ENCODE measurements at regions not wholly inside any gene's neighbourhood (a gene's known extent, or its start where the extent isn't known, plus 50 kb on each side); places are given as distances from the start of the nearest gene placed in this dataset.
"Not testable (repeated sequence)": the region's sequence is repeated elsewhere in the genome, so short reads cannot be mapped to it uniquely, and the experiment has no call there.

DNA sequence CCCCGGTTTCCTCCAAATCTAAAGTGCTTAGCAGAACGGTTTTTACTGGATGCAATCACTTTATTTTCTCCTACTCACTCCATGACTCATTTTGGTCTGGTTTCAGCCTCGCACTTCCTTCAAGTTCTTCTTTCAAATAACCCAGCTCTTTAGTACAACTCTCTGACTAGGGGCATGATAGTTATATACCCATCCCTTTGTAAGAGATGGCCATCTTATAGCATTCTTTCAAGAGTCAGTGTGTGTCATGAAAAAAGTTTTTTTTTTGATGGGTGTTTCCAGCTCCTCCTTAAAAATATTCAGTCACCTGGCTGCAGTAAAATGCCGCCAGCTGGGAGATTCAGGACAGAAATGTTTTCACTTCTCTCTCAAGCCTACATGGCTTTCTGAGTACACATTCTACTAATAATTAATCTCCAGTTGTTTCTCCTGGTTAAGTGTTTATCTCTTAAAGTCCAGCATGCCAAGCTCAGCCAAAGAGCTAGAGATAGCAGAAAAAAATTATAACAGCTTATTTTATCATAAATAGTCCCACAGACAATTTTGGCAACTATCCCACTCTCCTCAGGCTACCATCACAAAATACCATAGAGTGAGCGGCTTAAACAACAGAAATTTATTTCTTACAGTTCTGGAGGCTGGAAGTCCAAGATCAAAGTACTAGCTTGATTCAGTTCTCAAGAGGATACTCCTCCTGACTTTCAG lies 139.3 kb downstream of the GASK1B start:
- POLR2A ChIA-PET (ENCODE audit: low non-redundant PET), result no interaction called here
- TF ChIP-seq, protein P1, sequence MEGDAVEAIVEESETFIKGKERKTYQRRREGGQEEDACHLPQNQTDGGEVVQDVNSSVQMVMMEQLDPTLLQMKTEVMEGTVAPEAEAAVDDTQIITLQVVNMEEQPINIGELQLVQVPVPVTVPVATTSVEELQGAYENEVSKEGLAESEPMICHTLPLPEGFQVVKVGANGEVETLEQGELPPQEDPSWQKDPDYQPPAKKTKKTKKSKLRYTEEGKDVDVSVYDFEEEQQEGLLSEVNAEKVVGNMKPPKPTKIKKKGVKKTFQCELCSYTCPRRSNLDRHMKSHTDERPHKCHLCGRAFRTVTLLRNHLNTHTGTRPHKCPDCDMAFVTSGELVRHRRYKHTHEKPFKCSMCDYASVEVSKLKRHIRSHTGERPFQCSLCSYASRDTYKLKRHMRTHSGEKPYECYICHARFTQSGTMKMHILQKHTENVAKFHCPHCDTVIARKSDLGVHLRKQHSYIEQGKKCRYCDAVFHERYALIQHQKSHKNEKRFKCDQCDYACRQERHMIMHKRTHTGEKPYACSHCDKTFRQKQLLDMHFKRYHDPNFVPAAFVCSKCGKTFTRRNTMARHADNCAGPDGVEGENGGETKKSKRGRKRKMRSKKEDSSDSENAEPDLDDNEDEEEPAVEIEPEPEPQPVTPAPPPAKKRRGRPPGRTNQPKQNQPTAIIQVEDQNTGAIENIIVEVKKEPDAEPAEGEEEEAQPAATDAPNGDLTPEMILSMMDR (conservative IDR thresholded peaks at IDR 0.05; ENCODE audit: low read depth), result no peak
- DNase-seq (ENCODE audit: low spot score), result no peak
- CTCF ChIA-PET, result interaction anchor here (0.6 to 1.2 kb wide), 2 partner anchors 25 to 297 kb away, joined by 3 read pairs; no protein-coding TSS in a partner anchor
- H3K27ac ChIP-seq, result no peak overlapping the region

DNA sequence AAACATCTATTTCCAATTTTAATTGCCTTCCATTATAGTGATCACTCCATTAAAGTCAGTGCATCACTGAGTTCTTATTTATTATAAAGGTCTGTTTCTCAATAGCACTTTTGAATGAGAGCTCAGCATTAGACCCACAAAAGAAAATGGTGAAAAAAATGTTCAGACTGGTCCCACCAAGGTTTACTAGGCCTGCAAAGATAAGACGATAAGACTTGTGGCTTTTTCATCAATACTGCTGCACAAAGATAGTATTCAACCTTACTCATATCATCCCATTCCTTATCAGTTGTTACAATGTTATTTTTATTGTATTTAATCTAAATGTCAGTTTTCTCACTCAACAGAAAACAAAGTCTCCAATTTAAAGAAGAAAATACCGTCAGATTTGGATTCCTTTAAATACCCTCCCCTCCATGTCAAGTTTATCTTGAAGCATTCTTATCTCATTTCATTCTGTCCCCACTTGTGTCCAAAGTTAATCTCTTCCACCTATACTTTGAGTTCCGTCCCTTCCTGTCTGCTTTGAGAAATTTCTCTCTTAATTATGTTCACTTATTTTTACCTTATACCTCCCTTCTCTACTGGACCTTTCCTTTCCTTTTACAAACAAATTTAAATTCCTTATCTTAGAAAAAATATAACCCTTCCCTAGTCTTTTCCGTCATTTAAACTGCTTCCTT lies 140.0 kb downstream of the GASK1B start:
- CTCF ChIA-PET, result interaction anchor here (0.6 to 1.2 kb wide), 3 partner anchors 26 to 1222 kb away, joined by 3 to 4 read pairs (median 3); no protein-coding TSS in a partner anchor
- TF ChIP-seq, protein P1 (conservative IDR thresholded peaks at IDR 0.05; ENCODE audit: low read depth), result no peak
- DNase-seq (ENCODE audit: low spot score), result no peak
- H3K27ac ChIP-seq, result no peak overlapping the region
- POLR2A ChIA-PET (ENCODE audit: low non-redundant PET), result no interaction called here

DNA sequence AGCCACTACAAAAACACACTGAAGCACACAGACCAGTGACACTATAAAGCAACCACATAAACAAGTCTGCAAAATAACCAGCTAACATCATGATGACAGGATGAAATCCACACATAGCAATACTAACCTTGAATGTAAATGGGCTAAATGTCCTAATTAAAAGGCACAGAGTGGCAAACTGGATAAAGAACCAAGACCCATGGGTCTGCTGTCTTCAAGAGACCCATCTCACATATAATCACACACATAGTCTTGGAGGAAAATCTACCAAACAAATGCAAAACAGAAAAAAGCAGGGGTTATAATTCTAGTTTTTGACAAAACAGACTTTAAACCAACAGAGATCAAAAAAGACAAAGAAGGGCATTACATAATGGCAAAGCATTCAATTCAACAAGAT lies 144.4 kb downstream of the GASK1B start:
- CTCF ChIA-PET; DNase-seq (ENCODE audit: low spot score): not testable (repeated sequence)

DNA sequence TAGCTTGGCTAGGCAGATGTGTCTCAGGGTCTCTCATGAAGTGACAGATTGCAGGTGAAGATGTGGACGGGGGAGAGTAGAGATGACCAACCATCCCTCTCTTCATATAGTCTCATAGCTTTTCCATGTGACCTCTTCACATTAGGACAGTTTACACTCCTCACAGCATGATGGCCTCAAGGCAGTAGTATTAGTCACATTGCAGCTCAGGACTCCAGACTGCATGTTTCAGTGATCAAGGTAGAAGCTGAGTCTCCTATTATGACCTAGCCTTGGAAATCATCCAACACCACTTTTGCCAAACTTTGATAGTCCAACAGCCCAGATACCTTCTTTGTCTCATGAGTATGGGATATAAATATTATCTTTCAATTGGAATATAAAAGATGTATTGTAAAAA lies 147.7 kb downstream of the GASK1B start:
- ChIA-PET CTCF (no interaction called here), POLR2A (ENCODE audit: low non-redundant PET) (no interaction called here)
- TF ChIP-seq, protein P1 (conservative IDR thresholded peaks at IDR 0.05; ENCODE audit: low read depth), result no peak
- DNase-seq (ENCODE audit: low spot score), result peak; percentile 50
- H3K27ac ChIP-seq, result no peak overlapping the region

More for the DNA sequence above, 144.4 kb downstream of the GASK1B start:
- POLR2A ChIA-PET (ENCODE audit: low non-redundant PET); H3K27ac ChIP-seq: not testable (repeated sequence)

DNA sequence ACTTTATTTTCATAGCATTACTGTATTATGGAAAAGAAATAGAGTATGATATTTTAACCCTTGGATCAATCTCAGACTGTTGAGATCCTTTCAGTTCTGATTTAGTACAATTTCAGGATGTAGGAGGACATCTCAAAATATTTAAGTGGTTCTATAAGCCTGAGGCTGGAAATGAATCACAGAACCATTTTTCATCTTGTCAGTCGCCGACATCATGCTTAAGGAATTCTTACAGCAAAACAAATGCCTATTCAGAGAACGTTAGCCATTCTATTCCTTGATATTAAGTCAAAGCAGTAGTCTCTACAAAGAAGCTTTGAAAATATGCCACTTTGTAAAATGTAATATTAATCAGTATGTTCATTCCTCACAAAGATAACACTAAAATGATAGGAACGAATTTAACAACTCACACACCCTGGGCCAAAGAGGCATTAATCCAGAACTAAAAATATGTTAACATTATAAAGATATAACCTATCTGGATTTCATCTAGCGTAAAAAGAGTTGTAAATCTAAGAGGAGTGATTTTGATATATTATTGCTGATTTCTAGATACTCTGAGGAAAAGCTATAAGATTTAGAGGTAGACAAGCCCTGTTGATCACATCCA lies 152.0 kb downstream of the GASK1B start:
- DNase-seq (ENCODE audit: low spot score), result peak; percentile 62
- POLR2A ChIA-PET (ENCODE audit: low non-redundant PET), result no interaction called here
- no peak overlapping the region for H3K27ac ChIP-seq
- CTCF ChIA-PET, result interaction anchor here (1.5 kb wide), 1 partner anchor 154 kb away, joined by 3 read pairs; no protein-coding TSS in a partner anchor
- TF ChIP-seq, protein P1 (conservative IDR thresholded peaks at IDR 0.05; ENCODE audit: low read depth), result no peak

DNA sequence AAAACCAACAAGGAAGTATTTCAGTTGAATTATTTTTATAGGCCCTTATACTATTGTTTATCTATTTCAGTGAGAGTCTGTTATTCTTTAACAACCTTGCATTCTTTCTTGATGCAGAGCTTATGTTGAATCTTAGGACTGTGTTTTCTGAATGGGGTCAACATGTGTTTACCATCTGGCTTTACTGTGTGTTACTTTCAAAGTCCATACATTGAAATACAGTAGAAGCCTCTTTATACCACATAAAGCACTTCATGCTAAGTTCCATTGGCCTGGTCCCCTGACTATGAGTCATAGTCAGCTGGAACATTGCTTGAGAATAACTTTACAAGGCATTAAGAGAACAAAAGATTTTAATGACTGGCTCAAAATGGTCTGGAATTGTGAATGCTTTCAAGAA lies 152.6 kb downstream of the GASK1B start:
- no peak overlapping the region for H3K27ac ChIP-seq
- DNase-seq (ENCODE audit: low spot score), result peak; percentile 44
- ChIA-PET POLR2A (ENCODE audit: low non-redundant PET) (no interaction called here), CTCF (interaction anchor here (1.5 kb wide), 1 partner anchor 155 kb away, joined by 3 read pairs; no protein-coding TSS in a partner anchor)
- TF ChIP-seq, protein P1 (conservative IDR thresholded peaks at IDR 0.05; ENCODE audit: low read depth), result no peak

Measured in RWPE1 (cell line).